ENCODE measurements at regions not wholly inside any gene's neighbourhood (a gene's known extent, or its start where the extent isn't known, plus 50 kb on each side); places are given as distances from the start of the nearest gene placed in this dataset.

GRCh38 chr3:43995547-43996378 is 245.9 kb upstream of the TOPAZ1 start:
- DNase-seq: no peak

- no peak for DNase-seq
These were observed 245.0 kb upstream of the TOPAZ1 start for GRCh38 chr3:43996379-43997301.

DNA sequence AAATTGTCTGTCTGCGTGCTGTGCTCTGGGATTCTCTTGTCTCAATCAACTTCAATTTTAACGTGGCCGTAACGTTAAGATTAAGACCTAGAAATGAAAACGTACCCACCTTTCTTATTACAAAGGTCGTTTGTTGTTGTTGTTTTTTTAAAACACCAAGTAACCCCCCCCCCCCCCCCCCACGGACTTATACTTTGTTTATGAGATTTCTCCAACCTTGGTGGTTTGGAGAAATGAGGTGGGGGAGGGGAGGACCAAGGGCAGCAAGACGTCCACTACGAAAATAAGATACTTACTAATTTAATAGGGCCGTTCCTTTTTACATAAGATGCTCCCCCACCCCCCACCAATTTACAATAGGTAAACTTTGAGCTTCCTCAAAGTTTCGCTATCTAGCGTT is 244.4 kb upstream of the TOPAZ1 start:
- DNase-seq: no peak

- DNase-seq: no peak
These were observed 243.8 kb upstream of the TOPAZ1 start for GRCh38 chr3:43997788-43998369.

GRCh38 chr3:43998370-43998835 is 243.3 kb upstream of the TOPAZ1 start:
- DNase-seq: no peak

DNA sequence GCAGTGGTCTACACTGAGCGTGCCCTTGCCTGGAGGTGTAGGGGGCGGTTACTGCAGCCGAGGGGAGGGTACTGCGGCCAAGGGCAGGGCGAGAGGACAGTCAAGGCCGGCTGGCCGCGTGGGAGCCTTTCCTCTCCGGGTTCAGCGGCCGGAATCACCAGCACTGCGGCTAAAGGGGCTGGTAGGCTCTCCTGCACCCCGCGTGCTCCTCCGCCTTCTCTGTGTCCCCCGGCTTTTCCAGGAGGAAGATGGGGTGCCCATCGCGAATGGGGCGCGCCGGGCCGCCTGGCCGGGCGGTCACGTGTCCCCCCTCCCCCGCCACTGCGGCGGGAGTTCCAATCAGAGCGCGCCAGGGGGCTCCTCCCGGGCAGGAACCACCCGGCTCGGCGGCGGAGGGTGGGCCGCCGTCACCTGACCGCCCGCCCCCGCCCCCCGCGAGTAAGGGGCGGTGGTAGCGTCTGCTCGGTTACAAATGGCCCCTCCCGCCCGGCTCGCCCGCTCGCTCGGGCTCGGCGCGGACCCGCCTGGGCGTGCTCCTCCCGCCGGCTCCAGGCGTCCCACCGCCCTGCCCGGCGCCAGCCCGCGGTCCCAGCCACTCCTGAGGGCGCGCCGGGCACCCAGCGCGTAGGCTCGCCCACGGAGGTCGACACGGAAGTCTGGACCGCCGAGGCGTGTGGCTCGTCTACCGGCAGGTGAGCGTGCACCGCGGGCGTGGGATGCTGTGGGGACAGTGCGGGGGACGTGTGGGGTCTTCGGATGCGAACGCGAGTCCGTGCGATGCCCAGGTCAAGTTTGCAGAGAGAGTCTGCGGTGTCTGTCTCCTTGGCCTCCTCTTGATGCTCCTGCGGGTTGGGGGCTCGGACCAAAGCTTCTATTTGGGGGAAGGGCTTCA is 242.6 kb upstream of the TOPAZ1 start:
- DNase-seq: no peak

DNA sequence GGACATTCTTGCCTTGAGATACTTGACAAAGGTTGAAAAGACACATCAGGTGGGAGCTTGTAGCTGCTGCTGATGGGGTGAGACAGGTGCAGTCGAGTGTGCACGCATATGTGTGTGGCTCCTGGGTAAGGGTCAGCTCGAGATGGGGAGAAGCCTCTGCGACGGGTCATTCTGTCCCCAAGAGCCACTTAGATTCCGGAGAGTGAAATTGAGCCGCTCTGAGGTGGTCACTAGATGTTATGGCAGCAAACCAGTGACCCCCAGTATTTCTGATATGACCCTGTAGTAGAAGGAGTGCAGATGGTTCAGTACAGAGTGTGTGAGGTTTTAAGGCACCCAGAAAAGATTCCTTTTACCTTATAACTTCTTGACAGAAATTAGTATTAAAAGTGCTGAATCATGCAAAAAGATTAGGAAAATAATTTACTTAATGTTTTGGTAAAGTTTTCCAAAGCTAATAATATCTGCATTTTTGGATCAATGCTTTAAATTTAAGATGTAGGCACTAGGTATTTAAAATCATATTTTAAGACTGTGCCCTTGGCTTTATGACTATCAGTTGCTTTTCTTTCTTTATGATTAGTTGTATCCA is 241.9 kb upstream of the TOPAZ1 start:
- no peak for DNase-seq

- DNase-seq: no peak
These were observed 241.1 kb upstream of the TOPAZ1 start for GRCh38 chr3:44000586-44000985.

- DNase-seq: no peak
These were observed 240.6 kb upstream of the TOPAZ1 start for GRCh38 chr3:44001072-44001471.

GRCh38 chr3:44003801-44004200 is 237.9 kb upstream of the TOPAZ1 start:
- DNase-seq: no peak

DNA sequence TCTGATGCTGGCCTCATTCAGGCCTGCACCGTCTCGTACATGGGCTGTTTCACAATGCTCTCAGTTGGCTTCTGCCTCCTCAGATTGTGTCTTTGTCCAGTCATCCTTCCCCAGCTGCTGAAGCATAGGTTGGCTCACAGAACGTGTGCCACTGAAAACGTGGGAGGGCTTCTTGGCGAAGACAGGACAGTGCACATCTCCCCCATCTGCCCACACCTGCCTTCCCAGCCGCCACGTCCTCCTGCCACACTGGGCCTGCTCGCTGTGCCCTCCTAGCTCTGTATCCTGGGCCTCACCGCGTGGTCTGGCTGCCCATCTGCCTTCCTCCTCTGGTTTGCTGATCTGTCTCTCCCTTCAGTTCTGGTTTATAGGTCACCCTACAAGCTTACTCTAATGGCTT is 230.0 kb upstream of the TOPAZ1 start:
- no peak for DNase-seq

GRCh38 chr3:44012160-44012899 is 229.4 kb upstream of the TOPAZ1 start:
- no peak for DNase-seq

GRCh38 chr3:44013967-44014366 is 227.7 kb upstream of the TOPAZ1 start:
- DNase-seq: no peak

DNA sequence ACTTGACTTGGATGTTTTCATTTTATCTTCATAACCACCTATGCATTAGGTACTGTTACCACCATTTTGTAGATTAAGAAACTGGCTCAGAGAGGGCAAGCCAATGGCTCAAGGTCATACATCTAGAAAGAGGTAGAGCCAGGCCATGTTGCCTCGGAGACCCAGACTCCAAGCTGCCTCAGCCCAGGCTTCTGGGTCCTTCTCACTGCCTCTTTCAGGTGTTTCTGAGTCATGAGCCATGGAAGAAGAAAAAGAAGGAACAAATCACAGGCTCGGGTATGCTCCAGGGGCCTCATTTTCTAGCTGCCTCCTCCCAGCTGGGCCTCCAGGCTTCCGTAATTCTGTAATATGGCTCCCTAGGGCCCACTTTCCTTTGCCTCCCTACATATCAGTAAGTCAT is 226.5 kb upstream of the TOPAZ1 start:
- no peak for DNase-seq

GRCh38 chr3:44016818-44017217 is 224.9 kb upstream of the TOPAZ1 start:
- DNase-seq: no peak

DNA sequence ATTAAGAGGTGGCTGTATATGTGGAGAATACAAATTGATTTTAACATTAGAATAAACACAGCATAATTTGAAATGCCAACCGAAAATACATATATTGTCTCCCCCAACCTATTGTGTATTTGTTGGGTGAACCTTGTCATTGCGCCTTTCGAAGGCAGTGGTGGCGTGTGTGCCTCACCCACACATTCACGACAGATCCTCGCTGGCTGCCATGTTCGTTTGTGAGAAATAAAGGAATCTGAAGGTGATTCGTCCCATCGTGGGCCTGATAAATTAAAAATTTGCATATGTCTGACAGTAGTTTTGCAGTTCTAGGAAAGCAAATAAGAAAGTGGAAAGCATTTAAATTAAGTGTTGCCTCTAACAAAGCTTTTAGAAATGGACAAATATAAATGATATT is 222.8 kb upstream of the TOPAZ1 start:
- DNase-seq: no peak

GRCh38 chr3:44019736-44020135 is 221.9 kb upstream of the TOPAZ1 start:
- DNase-seq: no peak

DNA sequence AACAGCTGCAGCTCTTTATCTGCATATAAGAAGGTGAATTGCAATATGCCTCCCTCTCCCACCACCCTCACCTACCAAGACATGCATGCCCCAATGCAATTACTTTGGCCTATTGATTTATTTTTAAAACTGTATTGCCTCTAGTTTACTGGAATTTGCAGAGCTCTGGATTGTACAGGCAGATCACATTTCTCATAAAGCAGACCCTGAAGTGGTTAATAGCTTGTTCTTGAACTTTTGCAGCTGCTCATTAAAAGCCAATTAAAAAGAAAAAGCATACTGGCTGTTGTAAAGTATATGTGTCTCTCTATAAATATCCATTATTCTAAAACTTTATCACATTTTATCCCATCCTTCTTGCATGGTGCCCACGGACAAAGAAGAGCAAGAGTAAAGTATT is 221.5 kb upstream of the TOPAZ1 start:
- DNase-seq: no peak

DNA sequence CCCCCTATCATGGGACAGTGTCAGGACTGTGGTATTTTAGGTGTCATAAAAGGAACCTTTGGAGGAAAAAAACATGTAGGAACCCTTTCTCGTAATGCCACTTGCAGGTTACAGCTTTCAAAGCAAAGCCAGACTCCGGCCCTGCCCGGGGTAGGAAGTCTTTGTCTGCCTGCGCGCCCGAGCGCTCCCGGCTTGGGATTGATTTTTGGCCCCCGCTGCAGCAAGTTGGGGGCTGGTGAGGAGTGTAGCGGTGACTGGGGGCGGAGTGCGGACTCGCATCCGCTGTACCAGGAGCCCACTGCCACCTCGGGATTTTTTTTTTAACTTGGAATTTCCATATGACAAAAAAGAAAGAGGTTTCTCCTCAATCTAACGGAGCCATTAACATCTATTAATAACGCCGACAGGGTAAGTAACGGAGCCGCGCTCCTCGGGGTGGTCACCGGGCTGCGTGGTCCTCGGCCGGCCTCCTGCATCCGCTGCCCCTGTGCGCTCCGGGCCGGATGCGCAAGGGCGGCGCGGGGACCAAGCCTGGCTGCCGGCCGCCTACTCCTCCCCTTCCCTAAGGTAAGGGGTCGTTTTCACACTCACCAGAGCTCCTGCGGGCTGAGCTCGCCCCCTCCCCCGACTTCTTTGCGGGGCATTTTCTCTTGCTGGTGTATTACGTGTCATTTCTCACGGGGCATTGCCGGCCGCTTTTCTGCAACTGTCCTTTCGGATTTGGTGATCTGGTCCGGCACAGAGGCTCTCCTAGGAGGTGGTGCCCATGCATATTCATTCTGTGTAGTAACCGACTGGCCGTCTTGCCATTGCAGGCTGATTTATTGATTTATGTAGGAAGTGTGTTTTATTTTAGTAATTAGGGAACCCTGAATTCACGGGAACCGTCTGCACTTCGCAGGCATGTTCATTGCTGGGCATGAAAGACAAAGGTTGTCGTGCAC is 219.8 kb upstream of the TOPAZ1 start:
- DNase-seq: no peak

- DNase-seq: no peak
These were observed 217.6 kb upstream of the TOPAZ1 start for GRCh38 chr3:44023961-44024593.

All from activated T-cell treated with anti-CD3 and anti-CD28 coated beads for 4 hours (primary cell).